ENCODE measurements at regions not wholly inside any gene's neighbourhood (a gene's known extent, or its start where the extent isn't known, plus 50 kb on each side); places are given as distances from the start of the nearest gene placed in this dataset.
A peak's percentile ranks its signal among the peaks of the same experiment; 100 is the strongest.
"Not testable (repeated sequence)": the region's sequence is repeated elsewhere in the genome, so short reads cannot be mapped to it uniquely, and the experiment has no call there.

DNA sequence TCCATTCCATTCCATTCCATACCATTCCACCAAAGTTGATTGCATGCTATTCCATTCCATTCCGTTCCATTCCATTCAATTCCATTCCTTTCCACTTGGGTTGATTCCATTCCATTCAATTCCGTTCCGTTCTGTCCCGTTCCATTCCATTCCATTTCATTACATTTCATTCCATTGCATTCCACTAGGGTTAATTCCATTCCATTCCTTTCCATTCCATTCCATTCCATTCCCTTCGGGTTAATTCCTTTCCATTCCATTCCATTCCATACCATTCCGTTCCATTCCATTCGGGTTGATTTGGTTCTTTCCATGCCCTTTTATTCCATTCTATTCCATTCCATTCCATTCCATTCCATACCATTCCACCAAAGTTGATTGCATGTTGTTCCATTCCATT is 131.9 kb downstream of the CWH43 start:
- ATAC-seq, result not testable (repeated sequence)

DNA sequence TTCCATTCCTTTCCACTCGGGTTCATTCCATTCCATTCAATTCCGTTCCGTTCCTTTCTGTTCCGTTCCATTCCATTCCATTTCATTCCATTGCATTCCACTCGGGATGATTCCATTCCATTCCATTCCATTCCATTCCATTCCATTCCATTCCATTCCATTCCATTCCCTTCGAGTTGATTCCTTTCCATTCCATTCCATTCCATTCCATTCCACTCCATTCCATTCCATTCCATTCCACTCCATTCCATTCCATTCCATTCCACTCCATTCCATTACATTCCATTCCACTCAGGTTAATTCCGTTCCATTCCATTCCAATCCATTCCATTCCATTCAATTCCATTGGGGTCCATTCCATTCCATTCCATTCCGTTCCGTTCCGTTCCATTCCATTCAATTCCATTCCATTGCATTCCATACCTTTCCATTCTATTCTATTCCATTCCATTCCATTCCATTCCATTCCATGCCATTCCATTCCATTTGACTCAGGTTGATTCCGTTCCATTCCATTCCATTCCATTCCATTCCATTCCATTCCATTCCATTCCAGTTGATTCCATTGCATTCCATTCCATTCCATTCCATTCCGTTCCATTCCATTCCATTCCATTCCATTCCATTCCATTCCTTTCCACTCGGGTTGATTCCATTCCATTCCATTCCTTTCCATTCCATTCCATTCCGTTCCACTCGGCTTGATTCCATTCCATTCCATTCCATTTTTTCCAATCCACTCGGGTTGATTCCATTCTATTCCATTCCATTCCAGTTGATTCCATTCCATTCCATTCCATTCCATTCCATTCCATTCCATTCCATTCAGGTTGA is 132.5 kb downstream of the CWH43 start:
- ATAC-seq, result peak; percentile 33 to 62

DNA sequence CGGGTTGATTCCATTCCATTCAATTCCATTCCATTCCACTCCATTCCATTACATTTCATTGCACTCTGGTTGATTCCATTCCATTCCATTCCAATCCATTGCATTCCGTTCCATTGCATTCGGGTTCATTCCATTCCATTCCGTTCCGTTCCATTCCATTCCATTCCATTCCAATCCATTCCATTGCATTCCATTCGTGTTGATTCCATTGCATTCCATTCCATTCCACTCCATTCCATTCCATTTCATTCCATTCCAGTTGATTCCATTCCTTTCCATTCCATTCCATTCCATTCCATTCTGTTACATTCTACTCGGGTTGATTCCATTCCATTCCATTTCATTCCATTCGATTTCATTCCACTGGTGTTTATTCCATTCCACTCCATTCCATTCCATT is 133.3 kb downstream of the CWH43 start:
- ATAC-seq, result not testable (repeated sequence)

DNA sequence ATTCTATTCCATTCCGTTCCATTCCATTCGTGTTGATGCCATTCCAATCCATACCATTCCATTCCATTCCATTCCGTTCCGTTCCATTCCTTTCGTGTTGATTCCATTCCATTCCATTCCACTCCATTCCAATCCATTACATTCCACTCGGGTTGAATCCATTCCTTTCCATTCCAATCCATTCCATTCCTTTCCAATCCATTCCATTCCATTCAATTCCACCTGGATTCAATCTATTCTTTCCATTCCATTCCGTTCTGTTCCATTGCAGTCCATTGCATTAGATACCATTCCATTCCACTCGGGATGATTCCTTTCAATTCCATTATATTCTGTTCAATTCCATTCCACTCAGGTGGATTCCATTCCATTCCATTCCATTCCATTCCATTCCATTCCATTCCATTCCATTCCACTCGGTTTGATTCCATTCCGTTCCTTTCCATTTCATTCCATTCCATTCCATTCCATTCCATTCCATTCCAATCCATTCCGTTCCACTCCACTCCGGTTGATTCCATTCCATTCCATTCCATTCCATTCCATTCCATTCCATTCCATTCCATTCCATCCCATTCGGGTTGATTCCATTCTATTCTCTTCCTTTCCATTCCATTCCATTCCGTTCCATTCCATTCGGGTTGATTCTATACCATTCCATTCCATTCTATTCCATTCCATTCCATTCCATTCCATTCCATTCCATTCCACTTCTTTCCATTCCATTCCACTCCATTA is 134.1 kb downstream of the CWH43 start:
- not testable (repeated sequence) for ATAC-seq

DNA sequence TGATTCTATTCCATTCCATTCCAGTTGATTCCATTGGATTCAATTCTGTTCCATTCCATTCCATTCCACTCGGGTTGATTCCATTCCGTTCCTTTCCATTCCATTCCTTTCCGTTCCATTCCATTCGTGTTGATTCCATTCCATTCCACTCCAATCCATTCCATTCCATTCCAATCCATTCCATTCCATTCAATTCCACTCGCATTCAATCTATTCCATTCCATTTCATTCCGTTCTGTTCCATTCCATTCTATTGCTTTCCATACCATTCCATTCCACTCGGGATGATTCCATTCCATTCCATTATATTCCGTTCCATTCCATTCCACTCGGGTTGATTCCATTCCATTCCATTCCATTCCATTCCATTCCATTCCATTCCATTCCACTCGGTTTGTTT is 134.7 kb downstream of the CWH43 start:
- ATAC-seq, result peak in 1 of 2 donors; percentile 11

- not testable (repeated sequence) for ATAC-seq
Observed at GRCh38 chr4:49126443-49126842, 140.4 kb downstream of the CWH43 start.

- ATAC-seq, result not testable (repeated sequence)
Observed at GRCh38 chr4:49126858-49127257, 140.8 kb downstream of the CWH43 start.

DNA sequence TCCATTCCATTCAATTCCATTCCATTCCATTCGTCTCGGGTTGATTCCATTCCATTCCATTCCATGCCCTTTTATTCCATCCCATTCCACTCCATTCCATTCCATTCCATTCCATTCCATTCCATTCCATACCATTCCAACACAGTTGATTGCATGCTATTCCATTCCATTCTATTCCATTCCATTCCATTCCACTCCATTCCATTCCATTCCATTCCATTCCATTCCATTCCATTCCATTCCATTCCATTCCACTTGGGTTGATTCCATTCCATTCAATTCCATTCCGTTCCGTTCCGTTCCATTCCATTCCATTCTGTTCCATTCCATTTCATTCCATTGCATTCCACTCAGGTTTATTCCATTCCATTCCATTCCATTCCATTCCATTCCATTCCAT is 143.3 kb downstream of the CWH43 start:
- not testable (repeated sequence) for ATAC-seq

- ATAC-seq, result not testable (repeated sequence)
Observed at GRCh38 chr4:49129870-49130269, 143.8 kb downstream of the CWH43 start.

DNA sequence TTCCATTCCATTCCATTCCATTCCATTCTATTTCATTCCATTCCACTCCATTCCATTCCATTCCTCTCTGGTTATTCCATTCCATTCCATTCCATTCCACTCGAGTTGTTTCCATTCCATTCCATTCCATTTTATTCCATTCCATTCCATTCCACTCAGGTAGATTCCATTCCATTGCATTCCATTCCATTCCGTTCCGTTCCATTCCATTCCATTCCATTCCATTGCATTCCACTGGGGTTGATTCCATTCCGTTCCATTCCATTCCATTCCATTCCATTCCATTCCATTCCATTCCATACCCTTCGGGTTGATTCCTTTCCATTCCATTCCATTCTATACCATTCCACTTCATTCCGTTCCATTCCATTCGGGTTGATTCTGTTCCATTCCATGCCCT is 144.6 kb downstream of the CWH43 start:
- ATAC-seq, result not testable (repeated sequence)

DNA sequence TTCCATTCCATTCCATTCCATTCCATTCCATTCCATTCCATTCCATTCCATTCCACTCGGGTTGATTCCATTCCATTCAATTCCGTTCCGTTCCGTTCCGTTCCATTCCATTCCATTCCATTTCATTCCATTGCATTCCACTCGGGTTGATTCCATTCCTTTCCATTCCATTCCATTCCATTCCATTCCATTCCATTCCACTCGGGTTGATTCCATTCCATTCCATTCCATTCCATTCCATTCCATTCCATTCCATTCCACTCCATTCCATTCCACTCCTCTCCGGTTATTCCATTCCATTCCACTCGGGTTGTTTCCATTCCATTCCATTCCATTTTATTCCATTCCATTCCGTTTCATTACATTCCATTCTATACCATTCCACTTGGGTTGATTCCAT is 151.0 kb downstream of the CWH43 start:
- ATAC-seq, result not testable (repeated sequence)

DNA sequence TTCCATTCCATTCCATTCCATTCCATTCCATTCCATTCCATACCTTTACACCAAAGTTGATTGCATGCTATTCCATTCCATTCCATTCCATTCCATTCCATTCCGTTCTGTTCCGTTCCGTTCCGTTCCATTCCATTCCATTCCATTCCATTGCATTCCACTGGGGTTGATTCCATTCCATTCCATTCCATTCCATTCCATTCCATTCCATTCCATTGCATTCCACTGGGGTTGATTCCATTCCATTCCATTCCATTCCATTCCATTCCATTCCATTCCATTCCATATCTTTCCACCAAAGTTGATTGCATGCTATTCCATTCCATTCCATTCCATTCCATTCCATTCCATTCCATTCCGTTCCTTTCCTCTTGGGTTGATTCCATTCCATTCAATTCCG is 151.9 kb downstream of the CWH43 start:
- not testable (repeated sequence) for ATAC-seq

GRCh38 chr4:49138818-49139217 is 152.7 kb downstream of the CWH43 start:
- ATAC-seq, result not testable (repeated sequence)

GRCh38 chr4:49139513-49139912 is 153.4 kb downstream of the CWH43 start:
- ATAC-seq, result peak in 1 of 2 donors; percentile 58

DNA sequence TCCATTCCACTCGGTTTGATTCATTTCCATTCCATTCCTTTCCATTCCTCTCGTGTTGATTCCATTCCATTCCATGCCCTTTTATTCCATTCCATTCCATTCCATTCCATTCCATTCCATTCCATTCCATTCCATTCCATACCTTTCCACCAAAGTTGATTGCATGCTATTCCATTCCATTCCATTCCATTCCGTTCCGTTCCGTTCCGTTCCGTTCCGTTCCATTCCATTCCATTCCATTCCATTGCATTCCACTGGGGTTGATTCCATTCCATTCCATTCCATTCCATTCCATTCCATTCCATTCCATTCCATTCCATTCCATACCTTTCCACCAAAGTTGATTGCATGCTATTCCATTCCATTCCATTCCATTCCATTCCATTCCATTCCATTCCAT is 154.3 kb downstream of the CWH43 start:
- ATAC-seq, result not testable (repeated sequence)

DNA sequence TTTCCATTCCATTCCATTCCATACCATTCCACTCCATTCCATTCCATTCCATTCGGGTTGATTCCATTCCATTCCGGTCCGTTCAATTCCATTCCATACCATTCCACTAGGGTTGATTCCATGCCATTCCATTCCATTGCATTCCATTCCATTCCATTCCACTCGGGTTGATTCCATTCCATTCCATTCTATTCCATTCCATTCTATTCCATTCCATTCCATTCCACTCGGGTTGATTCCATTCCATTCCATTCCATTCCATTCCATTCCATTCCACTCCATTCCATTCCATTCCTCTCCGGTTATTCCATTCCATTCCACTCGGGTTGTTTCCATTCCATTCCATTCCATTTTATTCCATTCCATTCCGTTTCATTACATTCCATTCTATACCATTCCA is 155.9 kb downstream of the CWH43 start:
- not testable (repeated sequence) for ATAC-seq

DNA sequence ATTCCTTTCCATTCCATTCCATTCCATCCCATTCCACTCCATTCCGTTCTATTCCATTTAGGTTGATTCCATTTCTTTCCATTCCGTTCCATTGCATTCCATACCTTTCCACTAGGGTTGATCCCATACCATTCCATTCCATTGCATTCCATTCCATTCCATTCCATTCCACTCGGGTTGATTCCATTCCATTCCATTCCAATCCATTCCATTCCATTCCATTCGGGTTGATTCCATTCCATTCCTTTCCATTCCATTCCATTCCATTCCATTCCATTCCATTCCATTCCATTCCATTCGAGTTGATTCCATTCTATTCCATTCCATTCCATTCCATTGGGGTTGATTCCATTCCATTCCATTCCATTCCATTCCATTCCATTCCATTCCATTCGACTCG is 161.1 kb downstream of the CWH43 start:
- peak; percentile 34 to 50 for ATAC-seq

DNA sequence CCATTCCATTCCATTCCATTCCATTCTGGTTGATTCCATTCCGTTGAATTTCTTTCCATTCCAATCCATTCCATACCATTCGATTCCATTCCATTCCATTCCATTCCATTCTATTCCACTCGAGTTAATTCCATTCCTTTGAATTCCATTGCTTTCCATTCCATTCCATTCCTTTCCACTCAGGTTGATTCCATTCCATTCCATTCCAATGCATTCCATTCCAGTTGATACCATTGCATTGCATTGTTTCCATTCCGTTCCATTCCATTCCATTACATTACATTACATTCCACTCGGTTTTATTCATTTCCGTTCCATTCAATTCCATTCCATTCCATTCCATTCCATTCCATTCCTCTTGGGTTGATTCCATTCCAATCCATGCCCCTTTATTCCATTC is 161.5 kb downstream of the CWH43 start:
- not testable (repeated sequence) for ATAC-seq

GRCh38 chr4:49149006-49149975 is 163.2 kb downstream of the CWH43 start:
- peak; percentile 68 to 72 for ATAC-seq

DNA sequence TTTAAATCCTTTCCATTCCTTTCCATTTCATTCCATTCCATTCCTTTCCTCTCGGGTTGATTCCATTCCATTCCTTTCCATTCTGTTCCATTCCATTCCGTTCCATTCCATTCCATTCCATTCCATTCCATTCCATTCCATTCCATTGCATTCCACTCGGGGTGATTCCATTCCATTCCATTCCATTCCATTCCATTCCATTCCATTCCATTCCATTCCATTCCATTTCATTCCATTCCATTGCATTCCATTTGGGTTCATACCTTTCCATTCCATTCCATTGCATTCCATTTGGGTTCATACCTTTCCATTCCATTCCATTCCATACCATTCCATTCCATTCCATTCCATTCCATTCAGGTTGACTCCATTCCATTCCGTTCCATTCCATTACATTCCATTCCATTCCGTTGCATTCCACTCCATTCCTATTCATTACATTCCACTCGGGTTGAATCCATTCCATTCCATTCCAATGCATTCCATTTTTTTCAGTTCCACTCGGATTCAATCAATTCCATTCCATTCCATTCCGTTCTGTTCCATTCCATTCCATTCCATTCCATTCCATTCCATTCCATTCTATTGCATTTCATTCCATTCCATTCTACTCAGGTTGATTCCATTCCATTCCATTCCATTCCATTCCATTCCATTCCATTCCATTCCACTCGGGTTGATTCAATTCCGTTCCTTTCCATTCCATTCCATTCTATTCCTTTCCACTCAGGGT is 164.4 kb downstream of the CWH43 start:
- not testable (repeated sequence) for ATAC-seq

- ATAC-seq, result not testable (repeated sequence)
Observed at GRCh38 chr4:49153011-49153410, 166.9 kb downstream of the CWH43 start.

All from activated CD4-positive, CD25-positive, alpha-beta regulatory T cell treated with anti-CD3 and anti-CD28 coated beads, Interleukin-2, amount 50 U/mL, for 24 hours (primary cell).